RCC 7860 (cell line): ENCODE measurements at regions not wholly inside any gene's neighbourhood (a gene's known extent, or its start where the extent isn't known, plus 50 kb on each side); places are given as distances from the start of the nearest gene placed in this dataset.
A peak's percentile ranks its signal among the peaks of the same experiment; 100 is the strongest.
"Not testable (repeated sequence)": the region's sequence is repeated elsewhere in the genome, so short reads cannot be mapped to it uniquely, and the experiment has no call there.

Experiments used
- DNase-seq: peaks from one replicate; pipeline ENCODE4 v3.0.0-alpha.2; 2015; ENCODE audit warnings: low spot score
- FAIRE-seq: peaks from 2 replicates; lab custom pipeline; 2012; peaks lifted over from hg19 to GRCh38; lab: Jason Lieb, UNC

- not testable (repeated sequence) for FAIRE-seq, DNase-seq
These were observed 688.5 kb upstream of the PCDH20 start for GRCh38 chr13:62104136-62104535.

GRCh38 chr13:62096652-62097051, 681.0 kb upstream of the PCDH20 start:
- DNase-seq (no peak), FAIRE-seq (no peak)

DNA sequence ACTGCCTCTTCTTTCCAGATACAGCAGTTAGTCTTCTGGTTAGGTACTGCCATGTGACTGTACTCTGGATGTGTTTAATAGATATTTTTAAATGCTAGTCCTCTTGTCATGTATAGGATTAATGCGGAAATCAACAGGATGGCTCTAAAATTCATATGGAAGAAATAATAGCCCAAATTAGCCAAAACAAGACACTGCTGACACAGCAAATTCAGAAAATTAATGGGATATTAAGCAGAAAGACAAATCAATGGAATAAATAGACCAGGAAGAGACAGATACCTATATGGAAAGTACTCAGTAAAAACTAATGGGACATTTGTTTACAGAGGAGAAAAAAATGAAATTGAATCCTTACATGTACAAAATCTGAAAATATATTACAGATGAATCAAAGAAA, 679.3 kb upstream of the PCDH20 start:
- DNase-seq (no peak), FAIRE-seq (no peak)

- FAIRE-seq (no peak), DNase-seq (no peak)
These were observed 678.5 kb upstream of the PCDH20 start for GRCh38 chr13:62093984-62094780.

- FAIRE-seq (no peak), DNase-seq (no peak)
These were observed 677.3 kb upstream of the PCDH20 start for GRCh38 chr13:62092949-62093348.

GRCh38 chr13:62092536-62092935, 676.9 kb upstream of the PCDH20 start:
- DNase-seq = no peak

GRCh38 chr13:62088165-62088564, 672.5 kb upstream of the PCDH20 start:
- FAIRE-seq (no peak), DNase-seq (no peak)

More at GRCh38 chr13:62092536-62092935, 676.9 kb upstream of the PCDH20 start:
- no peak for FAIRE-seq

GRCh38 chr13:62087124-62087523, 671.5 kb upstream of the PCDH20 start:
- FAIRE-seq = no peak
- no peak for DNase-seq

GRCh38 chr13:62085337-62086229, 669.9 kb upstream of the PCDH20 start:
- FAIRE-seq = no peak
- no peak for DNase-seq

- peak; percentile 5 for FAIRE-seq
These were observed 669.1 kb upstream of the PCDH20 start for GRCh38 chr13:62084728-62085127.

DNA sequence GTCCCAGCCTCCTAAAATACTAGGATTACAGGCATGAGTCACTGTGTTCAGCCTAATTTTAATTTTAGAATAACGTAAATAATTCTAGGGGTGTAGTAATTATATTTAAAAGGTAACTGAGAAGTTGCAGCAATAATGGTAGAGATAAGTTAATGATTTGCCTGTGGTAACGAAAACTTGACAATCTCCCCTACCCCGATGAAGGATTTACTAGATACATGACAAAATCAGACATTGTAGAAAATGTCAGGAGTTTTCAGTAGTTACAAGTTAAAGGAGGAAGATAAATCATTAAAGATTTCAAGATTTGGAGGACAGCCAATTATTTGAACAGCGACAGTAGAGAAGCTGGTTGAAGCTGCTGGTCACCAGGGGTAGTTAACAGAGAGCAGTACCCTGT, 652.2 kb upstream of the PCDH20 start:
- DNase-seq (peak; percentile 14), FAIRE-seq (peak; percentile 78)

More at GRCh38 chr13:62084728-62085127, 669.1 kb upstream of the PCDH20 start:
- DNase-seq = no peak

GRCh38 chr13:62065016-62065415, 649.4 kb upstream of the PCDH20 start:
- DNase-seq (no peak), FAIRE-seq (no peak)

DNA sequence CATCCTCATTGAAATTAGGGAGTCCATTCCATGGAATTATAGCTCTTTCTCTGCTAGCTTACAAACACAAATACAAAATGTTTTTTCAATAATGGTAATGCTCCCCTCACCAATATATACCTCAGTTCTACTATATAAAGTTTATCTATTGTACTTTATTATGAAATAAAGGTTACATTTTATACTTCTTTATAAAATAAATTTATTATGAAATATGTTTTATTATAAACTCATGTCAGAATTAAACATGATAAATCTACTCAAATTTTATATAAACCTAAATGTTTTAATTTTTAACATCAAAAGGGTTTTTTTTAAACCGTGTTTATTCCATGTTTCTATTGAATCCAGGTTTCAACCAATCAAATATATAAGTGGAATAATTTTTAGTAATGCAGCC, 646.1 kb upstream of the PCDH20 start:
- no peak for FAIRE-seq

DNA sequence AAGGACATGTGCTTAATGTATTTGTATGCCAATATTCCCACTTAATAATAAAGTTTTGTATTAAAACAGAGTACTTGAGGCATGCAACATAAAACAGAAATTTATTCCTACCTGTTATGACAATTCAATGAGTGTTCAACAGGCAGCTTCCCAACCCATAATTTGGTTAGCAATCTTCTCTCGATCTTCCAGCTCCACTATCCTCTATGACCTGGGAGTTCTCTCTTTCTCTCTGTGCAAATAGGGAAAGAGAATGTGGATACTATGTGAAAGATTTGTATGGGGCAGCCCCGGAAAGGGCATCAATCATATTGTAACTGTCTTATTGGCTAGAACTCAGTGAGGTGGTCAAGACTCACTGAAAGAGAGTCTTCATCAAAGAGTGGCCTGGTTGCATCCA, 644.9 kb upstream of the PCDH20 start:
- FAIRE-seq = no peak
- no peak for DNase-seq

More for the DNA sequence above, 646.1 kb upstream of the PCDH20 start:
- no peak for DNase-seq

DNA sequence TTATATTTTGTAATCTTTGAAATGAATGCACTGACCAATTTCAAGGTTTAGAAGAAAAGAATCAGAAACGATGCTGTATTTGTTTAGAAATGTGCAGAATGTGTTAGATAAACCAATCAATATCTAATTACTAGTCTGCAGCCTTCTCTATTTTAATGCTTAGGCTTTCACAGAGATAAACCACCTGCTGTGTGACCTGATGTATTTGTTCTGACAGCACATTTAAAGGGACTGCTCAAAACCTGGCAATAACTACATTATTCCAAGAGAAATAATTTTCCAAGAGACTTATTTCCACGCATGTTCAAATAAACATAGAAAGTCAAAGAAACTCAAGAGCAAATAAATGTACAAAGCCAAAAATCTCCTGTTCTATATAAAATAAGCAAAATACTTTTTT, 641.6 kb upstream of the PCDH20 start:
- FAIRE-seq (no peak), DNase-seq (no peak)

DNA sequence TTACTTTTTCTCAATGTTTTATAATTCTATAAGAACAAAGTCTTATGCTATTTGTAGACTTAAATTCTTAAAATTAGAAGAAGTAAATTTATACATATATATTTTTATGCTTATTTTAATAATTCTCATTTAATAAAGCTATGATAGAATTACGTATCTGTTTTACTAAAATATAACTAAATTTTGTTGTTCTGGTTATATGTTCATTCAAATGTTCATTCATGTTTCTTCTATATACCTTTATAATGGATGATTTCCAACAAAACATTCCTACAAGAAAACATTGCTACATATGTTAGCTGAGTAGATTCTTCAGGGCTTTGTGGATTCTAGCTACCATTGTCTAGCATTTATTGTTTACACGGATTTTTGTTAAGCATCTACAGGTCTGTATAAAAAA, 634.3 kb upstream of the PCDH20 start:
- no peak for DNase-seq
- no peak for FAIRE-seq

- FAIRE-seq (no peak), DNase-seq (no peak)
These were observed 630.9 kb upstream of the PCDH20 start for GRCh38 chr13:62046512-62046911.

GRCh38 chr13:62043600-62043999, 628.0 kb upstream of the PCDH20 start:
- FAIRE-seq (no peak), DNase-seq (no peak)

GRCh38 chr13:62040806-62041205, 625.2 kb upstream of the PCDH20 start:
- DNase-seq (no peak), FAIRE-seq (no peak)

DNA sequence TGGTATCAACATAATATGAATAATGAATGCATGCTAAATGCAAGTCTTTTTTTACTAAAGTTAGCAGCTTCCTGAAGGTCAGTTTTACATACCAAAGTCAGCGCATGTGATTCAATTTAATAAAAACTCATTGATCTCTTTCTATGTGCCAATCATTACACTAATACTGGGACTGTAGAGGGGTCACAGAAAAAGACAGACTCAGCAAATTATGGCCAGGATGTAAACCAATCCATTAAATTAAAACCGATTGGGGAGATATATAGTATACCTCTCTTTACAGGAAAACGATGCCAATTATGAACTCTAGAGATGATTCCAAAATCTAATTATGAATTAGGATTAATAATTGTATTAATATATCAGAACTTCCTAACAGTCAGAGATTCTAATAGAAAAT, 624.4 kb upstream of the PCDH20 start:
- DNase-seq (no peak), FAIRE-seq (no peak)

DNA sequence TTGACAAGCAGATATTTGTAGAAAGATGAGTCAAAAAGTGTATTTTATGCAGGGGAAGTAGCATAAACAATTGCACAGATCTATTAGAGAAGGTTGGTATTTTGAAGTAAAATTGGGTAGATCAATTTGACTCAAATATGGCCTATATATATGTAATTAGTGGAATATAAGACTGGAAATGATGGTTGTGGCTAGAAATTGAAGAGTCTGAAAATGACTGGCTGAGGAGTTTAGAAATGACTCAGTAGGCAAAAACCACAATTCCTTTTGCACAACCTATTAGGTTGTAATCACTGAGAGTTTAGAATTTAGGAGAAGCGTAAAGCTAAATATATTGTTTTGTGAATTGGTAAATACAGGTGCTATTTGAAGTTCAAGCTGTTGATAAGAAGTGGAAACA, 622.6 kb upstream of the PCDH20 start:
- no peak for FAIRE-seq
- DNase-seq = no peak

DNA sequence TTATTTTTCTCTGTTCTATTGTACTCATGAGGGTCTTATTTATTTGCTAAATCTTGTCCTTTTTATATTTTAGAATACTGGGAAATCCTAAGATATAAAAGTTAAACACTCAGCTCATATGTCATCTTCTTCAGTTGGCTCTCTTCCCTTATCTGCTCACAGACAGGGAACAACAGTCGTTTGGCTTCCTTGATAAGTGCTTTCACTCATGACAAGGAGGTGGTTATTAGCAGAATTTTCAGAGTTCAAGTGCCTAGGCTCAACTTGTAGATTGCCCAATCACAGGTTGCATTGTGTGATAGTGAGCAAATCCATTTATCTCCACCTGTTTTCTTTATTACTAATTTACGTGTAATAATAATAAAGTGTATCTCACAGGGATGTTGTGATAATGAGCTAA, 620.3 kb upstream of the PCDH20 start:
- FAIRE-seq (no peak), DNase-seq (no peak)
